Fibroblast of peridontal ligament (primary cell): ENCODE measurements at regions not wholly inside any gene's neighbourhood (a gene's known extent, or its start where the extent isn't known, plus 50 kb on each side); places are given as distances from the start of the nearest gene placed in this dataset.

Source experiments
- DNase-seq: peaks from one replicate; pipeline ENCODE4 v3.0.0-alpha.2; 2010; ENCODE audit errors: extremely low read depth

DNA sequence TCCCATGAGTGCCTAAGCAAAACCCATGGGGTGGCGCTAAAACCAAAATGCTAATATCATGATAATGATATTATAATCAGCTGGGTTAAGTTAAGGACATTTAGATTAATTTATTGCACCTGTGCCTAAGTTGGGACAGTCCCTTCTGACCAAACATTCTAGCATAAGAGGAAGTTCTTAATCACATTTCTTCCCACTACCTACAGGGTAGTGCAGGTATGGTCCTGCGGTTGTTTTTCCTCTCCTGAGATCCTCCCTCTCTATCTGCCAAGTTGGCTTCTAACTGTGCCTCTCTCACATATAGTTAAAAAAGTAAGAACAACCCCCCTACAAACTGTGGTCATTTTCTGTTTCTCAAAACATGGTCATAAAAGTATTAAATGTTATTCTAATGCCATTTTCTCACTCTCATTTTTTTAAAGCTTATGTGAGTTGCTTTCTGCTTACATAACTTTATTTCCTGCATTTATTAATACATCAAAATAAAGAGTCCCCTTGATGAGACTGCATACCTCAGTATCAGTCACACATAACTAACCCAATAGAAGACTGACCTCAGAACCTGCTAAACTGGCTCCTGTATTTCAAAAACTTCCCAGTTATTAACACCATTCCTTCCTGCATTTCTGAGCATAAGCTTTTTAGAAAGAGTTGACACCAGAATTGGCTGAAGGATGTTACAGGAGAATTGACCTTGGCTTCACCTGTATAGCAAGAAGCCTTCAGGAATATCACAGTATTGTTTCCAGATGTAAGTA lies 1332.5 kb downstream of the FSTL5 start:
- no peak for DNase-seq

DNA sequence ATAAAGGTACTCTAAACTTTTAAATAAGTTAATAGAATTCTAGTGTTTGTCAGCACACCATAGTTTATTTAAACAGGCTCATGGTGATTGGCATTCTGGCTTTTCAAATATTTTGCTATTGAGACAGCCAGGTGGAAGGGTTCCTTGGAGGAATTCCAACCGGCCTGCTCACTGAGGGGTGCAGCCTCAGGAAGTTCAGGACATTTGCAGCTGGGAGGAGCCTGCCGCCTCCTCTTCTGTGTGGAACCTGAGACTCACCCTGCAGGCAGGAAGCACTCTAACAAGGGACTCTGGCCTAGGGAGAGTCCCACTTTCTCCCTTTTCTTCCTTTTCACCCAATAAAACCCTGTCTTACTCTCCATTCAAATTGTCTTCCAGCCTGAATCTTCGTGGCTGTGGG lies 1328.0 kb downstream of the FSTL5 start:
- no peak for DNase-seq

DNA sequence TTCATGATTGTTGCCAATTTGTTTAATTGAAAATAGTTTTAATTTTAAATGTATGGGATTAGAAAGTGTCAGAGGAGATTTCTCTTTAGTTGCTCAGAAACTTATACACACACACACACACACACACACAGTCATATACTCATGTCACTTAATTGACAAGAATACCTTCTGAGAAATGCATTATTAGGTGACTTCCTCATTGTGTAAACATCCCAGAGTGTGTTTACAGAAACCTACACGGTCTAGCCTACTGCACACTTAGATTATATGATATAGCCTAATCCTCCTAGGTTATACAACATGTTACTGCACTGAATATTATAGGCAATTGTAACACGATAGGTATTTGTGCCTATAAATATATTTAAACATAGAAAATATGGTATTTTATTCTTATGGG lies 1327.4 kb downstream of the FSTL5 start:
- DNase-seq: no peak

DNA sequence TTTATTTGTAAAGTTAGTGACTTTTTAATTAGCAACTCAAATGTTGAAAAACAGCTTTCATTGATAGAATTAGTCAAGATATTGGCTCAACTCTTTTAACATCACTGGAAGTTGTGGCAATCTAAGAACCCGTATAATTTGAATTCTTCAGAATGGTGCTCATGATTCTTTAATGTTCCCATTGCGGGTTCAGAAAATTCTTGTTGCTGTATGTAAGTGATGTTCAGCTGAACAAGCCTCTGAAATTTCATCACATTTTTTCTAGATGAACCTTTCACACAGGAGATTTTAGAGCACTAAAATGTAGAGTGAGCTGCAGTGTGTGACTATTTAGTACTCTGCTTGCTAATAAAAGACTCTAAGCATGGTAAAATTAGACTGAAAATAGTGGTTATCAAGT lies 1317.7 kb downstream of the FSTL5 start:
- DNase-seq: no peak

DNA sequence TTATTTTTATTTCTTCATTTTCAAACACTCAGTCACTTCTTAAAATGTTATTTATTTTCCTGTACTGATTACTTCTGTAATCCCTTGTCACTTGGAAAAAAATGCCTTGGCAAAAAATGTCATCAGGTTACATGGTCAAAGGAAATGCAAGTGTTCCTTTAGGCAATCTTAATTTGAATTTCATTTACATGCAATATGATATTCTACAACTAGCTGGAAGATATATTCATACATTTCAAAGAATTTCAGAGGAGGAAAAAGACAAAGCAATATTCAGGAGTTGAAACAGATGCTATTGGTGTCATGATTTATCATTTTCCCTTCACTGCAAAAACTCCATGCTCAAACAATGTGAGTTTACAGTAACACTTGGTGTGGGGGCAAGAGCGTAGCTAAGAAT lies 1316.6 kb downstream of the FSTL5 start:
- DNase-seq: no peak

DNA sequence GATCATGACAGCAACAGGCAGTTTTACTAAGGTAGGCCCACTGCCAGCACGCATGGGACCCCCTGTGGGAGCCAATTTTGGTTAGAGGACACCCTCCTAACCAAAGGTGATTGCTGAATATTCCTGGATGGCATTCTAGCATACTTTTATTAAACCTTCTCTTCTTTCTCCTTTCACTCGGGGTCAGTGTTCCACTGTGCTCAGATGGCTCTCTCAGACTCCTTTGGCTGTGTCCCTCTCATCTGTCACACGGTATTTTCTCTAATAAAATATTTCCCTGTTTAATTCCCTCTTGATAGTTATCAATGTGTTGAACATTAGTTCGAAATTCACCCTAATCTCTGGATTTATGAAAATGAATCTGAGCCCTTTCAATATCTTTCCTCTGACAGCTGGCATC lies 1315.3 kb downstream of the FSTL5 start:
- DNase-seq: no peak

DNA sequence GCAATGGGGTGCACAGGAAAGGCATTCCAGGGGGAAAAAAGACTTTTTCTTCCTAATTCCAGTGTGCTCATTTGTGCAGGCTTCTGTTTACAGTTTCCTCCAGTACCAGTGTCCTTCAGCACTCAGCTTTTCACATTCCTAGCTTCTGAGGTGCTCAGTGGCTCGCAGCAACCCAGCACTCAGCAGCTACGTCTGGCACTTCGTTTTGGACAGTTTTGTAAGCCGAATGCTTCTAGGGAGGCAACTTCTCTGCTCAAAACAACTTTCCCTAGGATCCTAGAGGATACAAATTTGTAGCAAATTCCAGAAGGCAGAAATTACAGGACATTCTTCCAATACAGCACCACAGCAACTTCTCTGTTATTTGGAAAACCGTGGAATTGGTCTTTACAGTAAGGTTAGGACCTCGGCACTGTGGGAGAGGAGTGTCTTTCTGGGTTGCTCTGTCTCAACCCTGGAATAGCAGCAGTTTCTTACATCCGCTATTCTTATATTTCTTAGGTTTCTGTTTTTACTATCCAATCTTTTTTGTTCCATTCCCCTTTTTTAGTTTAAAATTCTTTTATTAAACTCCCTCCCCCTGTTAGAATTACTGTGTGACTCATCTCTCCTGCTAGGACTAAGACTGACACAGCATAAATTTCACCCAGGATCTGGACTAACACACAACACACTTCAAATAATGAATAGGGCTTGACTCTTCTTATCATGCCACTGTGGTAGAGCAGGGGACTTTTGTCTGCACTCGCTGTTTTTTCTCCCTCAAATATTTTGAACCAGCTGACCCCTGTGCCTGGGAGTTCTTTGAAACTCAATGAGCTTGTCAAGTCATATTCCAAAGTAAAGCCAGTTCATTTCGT lies 1314.7 kb downstream of the FSTL5 start:
- no peak for DNase-seq

DNA sequence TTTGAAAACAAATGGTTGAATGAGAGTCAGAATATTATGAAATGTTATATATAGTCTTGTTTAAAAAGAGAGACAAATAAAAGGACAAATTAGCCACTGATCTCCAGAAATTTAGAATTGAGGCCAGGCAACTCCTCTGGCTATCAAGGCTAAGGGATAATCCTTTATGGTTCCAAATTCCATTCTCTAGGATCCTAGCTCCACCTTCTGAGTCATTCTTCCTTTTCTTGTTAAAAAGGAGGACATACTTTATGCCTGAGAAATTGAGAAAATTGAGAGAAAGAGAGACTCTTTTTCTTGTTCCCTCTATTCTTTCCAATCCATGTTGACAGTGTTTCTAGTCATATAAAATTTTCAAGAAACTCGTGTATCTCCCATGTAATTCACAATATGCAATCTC lies 1299.5 kb downstream of the FSTL5 start:
- DNase-seq: no peak

DNA sequence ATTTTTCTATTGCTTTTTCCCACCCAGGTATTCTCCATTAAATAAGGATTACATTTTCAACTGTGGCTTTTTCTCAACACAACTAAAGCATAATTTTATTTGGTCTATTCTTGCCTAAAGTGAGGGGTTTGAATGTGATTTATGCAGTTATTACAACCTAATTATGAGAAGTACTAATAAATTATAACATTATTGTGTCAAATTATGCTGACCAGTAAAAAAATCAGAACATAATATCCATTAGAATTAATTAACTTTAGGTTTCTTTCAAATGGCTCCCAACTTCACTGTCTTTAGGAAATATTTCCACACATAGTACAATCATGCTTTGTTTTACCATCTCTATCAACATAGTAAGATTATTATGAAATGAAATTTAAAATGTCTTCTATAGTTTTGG lies 1293.9 kb downstream of the FSTL5 start:
- DNase-seq: no peak

DNA sequence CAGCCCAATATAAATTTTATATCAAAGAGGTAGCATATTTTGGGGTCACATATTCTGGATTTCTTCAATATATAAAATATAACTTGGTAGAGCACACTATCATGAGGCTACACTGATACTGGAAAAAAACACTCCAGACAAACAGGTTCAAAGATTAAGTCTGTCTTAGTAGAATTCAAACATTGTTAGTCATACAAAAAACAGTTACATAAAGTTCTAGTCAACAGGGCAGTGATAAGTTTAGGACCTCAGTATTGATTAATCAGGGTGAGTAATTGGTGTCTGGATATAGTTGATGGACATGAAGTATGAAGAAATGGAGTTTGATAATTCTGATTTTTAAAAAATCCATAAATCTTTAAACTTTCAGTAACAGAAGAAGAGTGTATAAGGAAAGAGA lies 1291.3 kb downstream of the FSTL5 start:
- no peak for DNase-seq

DNA sequence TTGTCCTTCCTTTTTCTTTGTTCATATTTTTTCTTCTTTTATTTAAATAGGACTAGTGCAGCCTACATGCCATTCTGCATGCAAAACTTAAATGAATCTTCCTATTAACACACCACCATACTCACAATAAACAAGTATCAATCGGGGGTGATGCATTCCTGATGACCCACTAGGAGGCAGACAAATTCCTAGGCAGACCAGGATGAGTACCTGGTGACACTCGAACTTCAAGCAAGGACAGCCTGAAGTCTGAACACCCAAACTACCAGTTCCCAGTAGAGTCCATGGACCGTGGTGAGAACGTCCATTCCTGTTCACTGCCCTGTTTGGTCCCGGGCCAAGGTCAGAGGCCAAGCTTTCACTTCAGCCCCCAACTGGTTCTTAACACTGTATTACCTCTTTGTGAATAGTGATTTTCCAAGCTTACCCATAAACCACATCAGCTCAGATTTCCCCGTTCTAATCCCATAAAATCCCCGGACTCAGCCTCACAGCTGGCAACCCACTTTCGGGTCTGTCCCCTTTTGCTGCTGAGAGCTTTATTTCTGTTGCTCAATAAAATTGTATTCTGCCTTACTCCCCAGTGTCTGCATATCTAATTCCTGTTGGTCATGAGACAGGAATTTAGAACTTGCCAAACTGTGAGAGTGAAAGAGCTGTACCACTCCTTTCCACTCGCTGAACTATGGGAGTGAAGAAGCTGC lies 1286.6 kb downstream of the FSTL5 start:
- no peak for DNase-seq

DNA sequence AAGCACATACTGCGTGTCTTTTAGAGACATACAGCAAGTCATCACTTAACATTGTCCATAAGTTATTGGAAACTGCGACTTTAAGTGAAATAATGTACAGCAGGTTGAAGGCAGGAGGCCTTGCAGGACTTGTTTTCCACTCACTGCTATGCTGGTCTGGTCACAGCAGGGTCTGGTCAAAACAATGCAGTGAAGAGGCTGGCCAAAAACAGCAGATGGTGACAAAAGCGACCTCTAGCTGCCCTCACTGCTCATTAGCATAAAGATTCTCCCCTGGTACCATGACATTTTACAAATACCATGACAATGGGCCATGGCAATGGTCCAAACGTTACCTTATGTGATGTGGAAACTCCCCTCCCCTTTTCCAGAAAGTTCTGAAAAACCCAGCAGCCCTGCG lies 1283.6 kb downstream of the FSTL5 start:
- no peak for DNase-seq

DNA sequence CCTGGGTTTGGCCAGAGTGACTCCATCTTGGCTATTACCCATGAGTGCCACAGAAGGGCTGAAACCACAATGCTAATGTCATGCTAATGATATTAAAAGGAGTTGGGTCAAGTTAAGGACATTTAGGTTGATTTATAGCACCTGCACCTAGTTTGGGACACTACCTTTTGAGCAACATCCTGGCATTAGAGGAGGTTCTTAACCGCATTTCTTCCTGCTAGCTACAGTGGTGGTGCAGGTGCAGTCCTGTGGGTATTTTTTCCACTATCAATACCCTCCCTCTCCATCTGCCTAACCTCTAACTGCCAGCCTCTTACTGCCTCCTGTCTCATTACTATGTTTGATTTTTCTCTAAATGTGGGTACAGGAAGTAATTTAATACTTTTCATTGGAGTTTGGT lies 1276.1 kb downstream of the FSTL5 start:
- no peak for DNase-seq

DNA sequence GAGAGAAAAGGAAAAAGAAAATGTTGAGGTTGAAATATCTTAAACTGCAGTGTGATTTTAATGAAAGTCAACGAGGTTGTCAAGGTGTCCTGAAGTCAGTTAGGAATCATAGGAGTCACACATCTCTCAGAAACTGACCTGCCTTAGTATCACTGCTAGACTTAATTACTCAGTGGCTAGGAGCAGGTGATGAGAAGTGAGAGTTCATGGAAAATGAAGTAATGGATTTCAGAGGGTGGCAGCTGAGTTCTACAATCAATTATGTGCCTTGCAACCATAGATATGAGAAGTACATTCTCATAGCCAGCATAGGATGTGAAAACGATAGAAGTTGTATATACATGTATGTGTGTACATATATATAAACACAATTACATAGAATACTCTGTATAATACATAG lies 1269.7 kb downstream of the FSTL5 start:
- no peak for DNase-seq

DNA sequence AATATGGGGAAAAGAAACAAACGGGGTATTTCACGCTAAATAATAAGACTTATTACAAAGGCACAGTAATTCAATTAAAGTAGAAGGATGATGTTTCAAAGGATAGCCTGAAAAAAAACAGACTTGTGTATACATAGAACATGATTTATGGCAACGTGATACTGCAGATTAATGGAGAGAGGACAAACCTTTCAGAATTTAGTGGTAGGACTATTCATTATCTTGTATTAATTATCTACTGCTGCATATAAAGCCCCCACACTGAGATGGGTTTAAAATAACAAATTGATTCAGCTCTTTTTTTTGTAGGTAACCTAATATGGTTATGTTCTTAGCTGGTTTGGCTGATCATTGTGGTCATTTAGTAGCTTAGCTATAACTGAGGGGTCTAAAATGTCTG lies 1269.0 kb downstream of the FSTL5 start:
- no peak for DNase-seq

DNA sequence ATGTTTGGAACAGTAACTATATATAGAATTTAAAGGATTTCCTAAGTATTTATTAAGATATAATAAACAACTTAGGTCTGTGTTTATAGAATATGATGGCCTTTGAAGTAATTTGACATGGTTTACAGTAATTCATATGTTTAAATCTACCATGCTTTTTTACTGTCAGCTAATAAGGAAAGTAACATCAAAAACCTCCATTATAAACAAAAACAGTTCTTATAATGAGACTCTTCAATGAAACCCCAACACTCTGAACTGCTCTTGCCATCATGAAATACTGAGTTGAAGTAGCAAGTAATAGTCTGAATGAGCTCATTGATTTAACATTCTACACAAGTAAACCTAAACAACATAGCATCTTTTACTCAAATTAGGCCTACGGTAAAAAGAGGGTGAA lies 1236.5 kb downstream of the FSTL5 start:
- no peak for DNase-seq

DNA sequence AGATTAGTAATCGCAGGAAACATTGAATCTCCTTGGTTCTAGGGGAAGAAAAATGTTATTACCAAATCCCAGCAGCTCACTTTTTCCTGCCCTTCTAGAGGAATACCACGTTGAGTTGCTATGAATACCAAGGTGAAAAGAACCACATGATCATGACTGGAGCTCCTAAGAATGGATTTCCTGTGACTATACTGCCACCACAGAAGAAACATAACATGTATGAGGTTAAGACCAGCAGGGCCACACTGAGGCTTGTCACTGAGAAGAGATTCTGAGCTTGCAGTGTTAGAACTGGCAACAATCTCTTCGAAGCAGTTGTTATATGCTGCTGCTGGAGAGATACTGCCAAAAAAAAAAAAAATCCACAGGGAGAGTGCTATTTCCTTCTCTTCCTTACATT lies 1235.3 kb downstream of the FSTL5 start:
- DNase-seq: no peak

DNA sequence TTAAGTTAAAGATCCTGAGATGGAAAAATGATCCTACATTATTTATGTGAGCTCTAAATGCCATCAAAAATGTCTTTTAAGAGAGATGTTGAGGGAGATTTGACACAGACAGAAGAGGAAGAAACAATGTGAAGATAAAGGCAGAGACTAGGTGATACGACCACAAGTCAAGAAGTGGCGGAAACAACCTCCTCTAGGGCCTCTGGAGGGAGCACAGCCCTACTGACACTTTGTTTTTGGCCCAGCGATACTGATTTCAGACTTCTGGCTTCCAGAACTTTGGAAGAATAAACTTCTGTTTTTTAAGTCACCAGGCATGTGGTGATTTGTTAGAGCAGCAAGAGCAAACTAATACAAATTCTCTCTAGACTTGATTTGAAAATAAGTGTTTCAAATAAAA lies 1216.1 kb downstream of the FSTL5 start:
- no peak for DNase-seq

DNA sequence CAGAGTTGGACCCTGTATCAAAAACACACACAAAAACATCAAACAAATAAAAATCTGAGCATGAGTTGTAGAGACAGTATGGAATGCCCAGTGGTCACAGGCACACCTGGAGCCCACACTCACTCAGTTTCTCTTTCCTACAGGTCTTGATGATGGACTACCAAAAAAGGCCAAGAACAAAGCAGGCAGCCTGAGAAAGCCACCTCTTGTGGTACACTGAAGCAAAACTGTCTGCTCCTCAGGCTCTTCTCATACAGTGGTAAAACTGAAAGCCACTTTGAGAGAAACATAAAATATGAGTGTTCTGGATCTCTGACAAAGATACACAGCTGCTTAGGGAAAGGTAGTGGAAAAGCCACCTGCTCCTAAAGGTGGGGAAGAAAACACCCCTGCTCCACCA lies 1206.9 kb downstream of the FSTL5 start:
- no peak for DNase-seq

DNA sequence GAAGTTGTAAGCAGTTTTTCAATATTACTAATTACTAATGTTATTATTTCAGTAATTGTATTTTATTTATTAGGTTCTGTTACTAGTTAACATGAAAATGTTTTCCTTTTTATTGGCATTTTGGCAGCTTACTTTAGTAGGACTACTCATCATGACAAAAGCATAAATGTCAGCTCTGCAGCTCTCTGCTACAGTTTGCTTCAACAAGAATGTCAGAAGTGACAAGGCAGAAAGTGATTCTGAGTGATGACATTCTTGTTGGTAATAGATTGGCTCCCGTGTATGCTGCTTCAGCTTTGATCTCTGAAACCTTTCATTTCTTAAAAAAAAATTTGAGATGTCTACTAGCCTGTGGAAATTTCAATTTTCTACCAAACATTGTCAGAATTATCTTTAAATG lies 1193.9 kb downstream of the FSTL5 start:
- no peak for DNase-seq

DNA sequence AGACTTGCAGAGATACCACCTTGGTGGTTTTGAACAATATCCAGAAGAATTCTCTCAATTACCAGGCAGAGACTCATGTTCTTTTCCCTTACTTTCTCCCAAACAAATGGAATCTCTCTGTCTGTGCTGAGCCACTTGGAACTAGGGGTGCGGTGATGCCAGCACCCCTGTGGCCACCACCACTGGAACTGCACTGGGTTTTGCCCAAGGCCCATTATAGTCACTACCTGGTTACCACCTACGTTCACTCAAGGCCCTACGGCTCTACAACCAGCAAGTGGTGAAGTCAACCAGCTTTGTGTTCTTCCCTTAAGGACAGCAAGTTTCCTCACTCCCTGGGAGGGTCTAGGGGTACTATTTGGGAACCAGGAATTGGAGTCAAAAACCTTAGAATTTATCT lies 1183.7 kb downstream of the FSTL5 start:
- DNase-seq: no peak

DNA sequence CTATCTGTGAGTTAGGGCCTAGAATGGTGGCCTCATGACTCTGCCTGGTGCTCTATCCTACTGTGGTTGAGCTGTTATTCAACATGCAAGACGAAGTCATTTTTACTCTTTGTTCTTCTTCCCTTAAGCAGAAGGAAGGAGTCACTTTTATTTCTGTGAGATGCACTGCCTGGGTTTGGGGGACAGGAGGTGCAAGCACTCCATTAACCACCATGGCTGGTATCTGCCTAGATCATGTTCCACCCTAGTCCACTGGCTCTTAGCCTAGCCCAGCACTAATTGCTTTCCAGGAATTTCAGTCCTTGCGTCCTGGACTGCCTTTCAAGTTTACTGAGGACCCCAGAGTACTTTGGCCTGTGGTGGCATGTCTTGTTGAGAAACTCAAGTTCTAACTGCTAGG lies 1182.7 kb downstream of the FSTL5 start:
- DNase-seq: no peak

DNA sequence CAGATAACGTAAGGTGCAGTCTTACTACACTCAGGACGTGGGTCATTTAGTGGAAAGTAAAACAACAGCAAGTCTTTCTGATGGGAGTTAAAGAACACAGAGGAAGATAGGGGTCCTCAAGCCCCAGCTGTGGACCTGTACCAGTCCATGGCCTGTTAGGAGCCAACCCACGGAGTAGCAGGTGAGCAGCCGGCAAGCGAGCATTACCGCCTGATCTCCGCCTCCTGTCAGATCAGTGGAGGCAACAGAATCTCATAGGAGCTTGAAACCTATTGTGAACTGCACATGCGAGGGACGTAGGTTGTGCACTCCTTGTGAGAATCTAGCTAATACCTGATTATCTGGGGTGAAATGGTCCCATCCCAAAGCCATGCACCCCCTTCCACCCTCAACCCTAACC lies 1180.8 kb downstream of the FSTL5 start:
- no peak for DNase-seq
